CD1c-positive myeloid dendritic cell (primary cell): ENCODE measurements at regions not wholly inside any gene's neighbourhood (a gene's known extent, or its start where the extent isn't known, plus 50 kb on each side); places are given as distances from the start of the nearest gene placed in this dataset.

Experiments used
- DNase-seq: peaks from one replicate; pipeline ENCODE4 v3.0.0-alpha.2; 2016; ENCODE audit errors: extremely low spot score

- DNase-seq, result no peak
These were observed 294.2 kb downstream of the FGF9 start for GRCh38 chr13:21965095-21965494.

- no peak for DNase-seq
These were observed 295.1 kb downstream of the FGF9 start for GRCh38 chr13:21966014-21966413.

GRCh38 chr13:21967871-21968270, 297.0 kb downstream of the FGF9 start:
- no peak for DNase-seq

GRCh38 chr13:21970172-21970571, 299.3 kb downstream of the FGF9 start:
- no peak for DNase-seq

- DNase-seq, result no peak
These were observed 300.0 kb downstream of the FGF9 start for GRCh38 chr13:21970918-21971317.

GRCh38 chr13:21971662-21972621, 301.1 kb downstream of the FGF9 start:
- DNase-seq, result no peak

- no peak for DNase-seq
These were observed 302.7 kb downstream of the FGF9 start for GRCh38 chr13:21973437-21974125.

GRCh38 chr13:21974741-21975140, 303.9 kb downstream of the FGF9 start:
- no peak for DNase-seq

- no peak for DNase-seq
These were observed 305.3 kb downstream of the FGF9 start for GRCh38 chr13:21976159-21976558.

GRCh38 chr13:21979161-21979806, 308.4 kb downstream of the FGF9 start:
- no peak for DNase-seq

GRCh38 chr13:21980049-21980448, 309.2 kb downstream of the FGF9 start:
- no peak for DNase-seq

- DNase-seq, result no peak
These were observed 313.3 kb downstream of the FGF9 start for GRCh38 chr13:21984156-21984555.

- no peak for DNase-seq
These were observed 315.7 kb downstream of the FGF9 start for GRCh38 chr13:21986602-21987001.

GRCh38 chr13:21987793-21988192, 316.9 kb downstream of the FGF9 start:
- DNase-seq, result no peak

GRCh38 chr13:21988624-21989023, 317.8 kb downstream of the FGF9 start:
- no peak for DNase-seq

GRCh38 chr13:21996049-21996448, 325.2 kb downstream of the FGF9 start:
- DNase-seq, result no peak

GRCh38 chr13:21997726-21998125, 326.9 kb downstream of the FGF9 start:
- DNase-seq, result no peak

- no peak for DNase-seq
These were observed 327.6 kb downstream of the FGF9 start for GRCh38 chr13:21998279-21998990.

- DNase-seq, result no peak
These were observed 328.8 kb downstream of the FGF9 start for GRCh38 chr13:21999666-22000065.

GRCh38 chr13:22000191-22000590, 329.3 kb downstream of the FGF9 start:
- DNase-seq, result no peak

- DNase-seq, result no peak
These were observed 330.5 kb downstream of the FGF9 start for GRCh38 chr13:22001336-22001735.

GRCh38 chr13:22002893-22003292, 332.0 kb downstream of the FGF9 start:
- no peak for DNase-seq
